WTC11 (cell line): ENCODE measurements at regions not wholly inside any gene's neighbourhood (a gene's known extent, or its start where the extent isn't known, plus 50 kb on each side); places are given as distances from the start of the nearest gene placed in this dataset.

Experiments used
- ATAC-seq: fragments of 200-7000 bp; cut with Tn5 transposase; 2 replicates; pipeline ENCODE4 v1.10.0; 2021; ENCODE audit warnings: mild to moderate bottlenecking, moderate library complexity
- CTCF ChIA-PET: fragments of 300-600 bp; sonication (Branson Sonifier 250); formaldehyde crosslinking; loops from one replicate; lab custom pipeline; 2021; ENCODE audit warnings: antibody characterized with exemption; lab: Charles Lee
- POLR2A ChIA-PET: fragments of 350-600 bp; sonication (Branson Sonifier 250); formaldehyde crosslinking; loops from one replicate; lab custom pipeline; 2021; ENCODE audit warnings: antibody characterized with exemption; lab: Charles Lee
- DNase-seq: peaks from one replicate; pipeline ENCODE4 v3.0.0; 2021; ENCODE audit warnings: low spot score
- H3K27ac Mint-ChIP-seq: 2 replicates; pipeline ENCODE4 v1.8.0; 2021; ENCODE audit warnings: mixed read lengths
- H3K27me3 Mint-ChIP-seq: 2 replicates; pipeline ENCODE4 v1.8.0; 2021; ENCODE audit warnings: low read depth, mild to moderate bottlenecking, moderate library complexity, mixed read lengths
- H3K36me3 Mint-ChIP-seq: 2 replicates; pipeline ENCODE4 v1.8.0; 2021; ENCODE audit warnings: mixed read lengths
- H3K4me1 Mint-ChIP-seq: 2 replicates; pipeline ENCODE4 v1.8.0; 2022; ENCODE audit warnings: mixed read lengths
- H3K4me3 Mint-ChIP-seq: 2 replicates; pipeline ENCODE4 v1.8.0; 2021; ENCODE audit warnings: mild to moderate bottlenecking, moderate library complexity, mixed read lengths
- H3K9me3 Mint-ChIP-seq: 2 replicates; pipeline ENCODE4 v1.8.0; 2021; ENCODE audit warnings: mixed read lengths
- AFF4 ChIP-seq: sonication (generic); formaldehyde crosslinking; IDR thresholded peaks from 2 replicates; pipeline ENCODE4 v1.8.1; 2023; ENCODE audit warnings: mild to moderate bottlenecking, missing genetic modification reagents, borderline replicate concordance
- ATF1 ChIP-seq: sonication (generic); formaldehyde crosslinking; IDR thresholded peaks from 2 replicates; pipeline ENCODE4 v1.8.1; 2023; ENCODE audit warnings: mild to moderate bottlenecking, moderate library complexity, missing genetic modification reagents
- CTCF ChIP-seq: fragments of 200-600 bp; IDR thresholded peaks from 2 replicates; pipeline ENCODE4 v1.8.0; 2022; ENCODE audit warnings: antibody characterized with exemption
- ERG ChIP-seq: fragments of 250-450 bp; sonication (Bioruptor Pico); IDR thresholded peaks from 2 replicates; pipeline ENCODE4 v1.8.0; 2021; ENCODE audit warnings: mild to moderate bottlenecking
- IRF2 ChIP-seq: sonication (generic); formaldehyde crosslinking; IDR thresholded peaks from 2 replicates; pipeline ENCODE4 v1.8.0; 2022; ENCODE audit warnings: low read depth, missing genetic modification reagents, borderline replicate concordance
- JAZF1 ChIP-seq: fragments of 250-450 bp; sonication (Bioruptor Pico); IDR thresholded peaks from 2 replicates; pipeline ENCODE4 v1.9.0; 2021; ENCODE audit warnings: moderate library complexity, mild to moderate bottlenecking, inconsistent platforms
- JUN ChIP-seq: sonication (generic); formaldehyde crosslinking; IDR thresholded peaks from 2 replicates; pipeline ENCODE4 v1.8.0; 2023; ENCODE audit warnings: mild to moderate bottlenecking, missing genetic modification reagents
- MXD4 ChIP-seq: fragments of 250-450 bp; sonication (Bioruptor Pico); IDR thresholded peaks from 2 replicates; pipeline ENCODE4 v1.8.0; 2021; ENCODE audit warnings: mild to moderate bottlenecking, moderate library complexity, borderline replicate concordance
- PRDM15 ChIP-seq: sonication (generic); formaldehyde crosslinking; IDR thresholded peaks from 2 replicates; pipeline ENCODE4 v1.8.0; 2022; ENCODE audit warnings: missing genetic modification reagents
- PRRX2 ChIP-seq: fragments of 250-450 bp; sonication (Bioruptor Pico); IDR thresholded peaks from 2 replicates; pipeline ENCODE4 v1.8.0; 2021; ENCODE audit warnings: mild to moderate bottlenecking
- RORB ChIP-seq: fragments of 250-450 bp; sonication (Bioruptor Pico); IDR thresholded peaks from 2 replicates; pipeline ENCODE4 v1.9.0; 2021; ENCODE audit warnings: mild to moderate bottlenecking
- SP1 ChIP-seq: sonication (generic); formaldehyde crosslinking; conservative IDR thresholded peaks from 2 replicates; pipeline ENCODE4 v1.8.1; 2022; ENCODE audit warnings: missing genetic modification reagents
- TCF7 ChIP-seq: sonication (generic); formaldehyde crosslinking; IDR thresholded peaks from 2 replicates; pipeline ENCODE4 v1.8.0; 2022; ENCODE audit warnings: mild to moderate bottlenecking, low read depth, missing genetic modification reagents, moderate library complexity
- TP53 ChIP-seq: sonication (generic); formaldehyde crosslinking; IDR thresholded peaks from 2 replicates; pipeline ENCODE4 v1.8.1; 2023; ENCODE audit warnings: mild to moderate bottlenecking, missing genetic modification reagents
- ZBTB21 ChIP-seq: sonication (generic); formaldehyde crosslinking; IDR thresholded peaks from 2 replicates; pipeline ENCODE4 v1.8.1; 2023; ENCODE audit warnings: mild to moderate bottlenecking, missing genetic modification reagents, borderline replicate concordance
- ZNF138 ChIP-seq: sonication (generic); formaldehyde crosslinking; conservative IDR thresholded peaks from 2 replicates; pipeline ENCODE4 v1.8.1; 2022; ENCODE audit warnings: mild to moderate bottlenecking, moderate library complexity, missing genetic modification reagents
- ZNF263 ChIP-seq: sonication (generic); formaldehyde crosslinking; IDR thresholded peaks from 2 replicates; pipeline ENCODE4 v1.8.1; 2022; ENCODE audit warnings: low read depth, mild to moderate bottlenecking, moderate library complexity, missing genetic modification reagents
- ZNF423 ChIP-seq: fragments of 250-450 bp; sonication (Bioruptor Pico); IDR thresholded peaks from 2 replicates; pipeline ENCODE4 v2.1.2; 2022; ENCODE audit warnings: mild to moderate bottlenecking, moderate library complexity
- ZNF425 ChIP-seq: fragments of 250-450 bp; sonication (Bioruptor Pico); conservative IDR thresholded peaks from 2 replicates; pipeline ENCODE4 v1.9.0; 2021; ENCODE audit warnings: mild to moderate bottlenecking

- ATAC-seq = no peak
- no peak for DNase-seq
- no peak overlapping the region for H3K4me3 Mint-ChIP-seq
- H3K36me3 Mint-ChIP-seq = no peaks in the 10 kb centered on the region
- H3K27ac Mint-ChIP-seq = no peak overlapping the region
- H3K4me1 Mint-ChIP-seq = no peaks in the 10 kb centered on the region
- POLR2A ChIA-PET = no interaction called here
- no peaks in the 10 kb centered on the region for H3K9me3 Mint-ChIP-seq
- CTCF ChIA-PET = no interaction called here
- TF ChIP-seq ZNF138 (no peak), MXD4 (CRISPR knock-in tag) (no peak), CTCF (no peak), JUN (CRISPR knock-in tag) (no peak), RORB (no peak), TP53 (CRISPR knock-in tag) (no peak), PRDM15 (CRISPR knock-in tag) (no peak), ZNF423 (CRISPR knock-in tag) (no peak), AFF4 (CRISPR knock-in tag) (no peak), SP1 (CRISPR knock-in tag) (no peak), IRF2 (CRISPR knock-in tag) (no peak), ATF1 (CRISPR knock-in tag) (no peak), PRRX2 (CRISPR knock-in tag) (no peak), JAZF1 (CRISPR knock-in tag) (no peak), TCF7 (CRISPR knock-in tag) (no peak), ZNF263 (CRISPR knock-in tag) (no peak), ZBTB21 (CRISPR knock-in tag) (no peak)
- no peaks in the 10 kb centered on the region for H3K27me3 Mint-ChIP-seq
Observed at GRCh38 chrX:9396930-9397329, 67.9 kb upstream of the TBL1X start.

- Mint-ChIP-seq H3K9me3 (no peaks in the 10 kb centered on the region), H3K27ac (no peak overlapping the region), H3K27me3 (no peaks in the 10 kb centered on the region), H3K4me1 (no peaks in the 10 kb centered on the region), H3K36me3 (no peaks in the 10 kb centered on the region), H3K4me3 (no peak overlapping the region)
- TF ChIP-seq ZNF425 (CRISPR knock-in tag) = no peak
- no peak for TF ChIP-seq PRRX2 (CRISPR knock-in tag)
- no peak for TF ChIP-seq ERG (CRISPR knock-in tag)
- CTCF ChIA-PET = no interaction called here
- ATAC-seq (no peak), DNase-seq (no peak)
- POLR2A ChIA-PET = no interaction called here
Observed at GRCh38 chrX:9401051-9401450, 63.8 kb upstream of the TBL1X start.
